ENCODE measurements at regions not wholly inside any gene's neighbourhood (a gene's known extent, or its start where the extent isn't known, plus 50 kb on each side); places are given as distances from the start of the nearest gene placed in this dataset.

DNA sequence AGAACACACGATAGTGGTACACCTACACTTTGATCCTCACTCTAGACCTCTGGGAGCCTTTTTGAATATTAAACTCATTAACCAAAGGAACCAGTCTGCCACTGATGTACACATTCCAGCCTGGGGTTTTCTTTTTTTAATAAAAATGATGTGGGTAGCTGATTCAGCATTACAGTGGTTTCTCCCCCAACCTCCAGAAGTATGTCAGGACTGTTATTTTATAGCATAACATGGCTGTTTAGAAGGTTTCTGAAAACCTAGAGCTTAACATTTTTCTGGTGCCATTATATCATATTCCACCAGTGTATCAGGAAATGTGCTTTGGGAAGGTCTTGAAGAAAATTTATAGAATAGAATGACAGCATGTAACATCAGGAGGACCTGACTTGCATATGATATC, 540.9 kb upstream of the WWC1 start:
- TF ChIP-seq, protein P1, sequence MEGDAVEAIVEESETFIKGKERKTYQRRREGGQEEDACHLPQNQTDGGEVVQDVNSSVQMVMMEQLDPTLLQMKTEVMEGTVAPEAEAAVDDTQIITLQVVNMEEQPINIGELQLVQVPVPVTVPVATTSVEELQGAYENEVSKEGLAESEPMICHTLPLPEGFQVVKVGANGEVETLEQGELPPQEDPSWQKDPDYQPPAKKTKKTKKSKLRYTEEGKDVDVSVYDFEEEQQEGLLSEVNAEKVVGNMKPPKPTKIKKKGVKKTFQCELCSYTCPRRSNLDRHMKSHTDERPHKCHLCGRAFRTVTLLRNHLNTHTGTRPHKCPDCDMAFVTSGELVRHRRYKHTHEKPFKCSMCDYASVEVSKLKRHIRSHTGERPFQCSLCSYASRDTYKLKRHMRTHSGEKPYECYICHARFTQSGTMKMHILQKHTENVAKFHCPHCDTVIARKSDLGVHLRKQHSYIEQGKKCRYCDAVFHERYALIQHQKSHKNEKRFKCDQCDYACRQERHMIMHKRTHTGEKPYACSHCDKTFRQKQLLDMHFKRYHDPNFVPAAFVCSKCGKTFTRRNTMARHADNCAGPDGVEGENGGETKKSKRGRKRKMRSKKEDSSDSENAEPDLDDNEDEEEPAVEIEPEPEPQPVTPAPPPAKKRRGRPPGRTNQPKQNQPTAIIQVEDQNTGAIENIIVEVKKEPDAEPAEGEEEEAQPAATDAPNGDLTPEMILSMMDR (IDR thresholded peaks at IDR 0.05) = no peak
- no peak for TF ChIP-seq POLR2A (IDR thresholded peaks at IDR 0.05)
- Histone ChIP-seq H3K27me3 (no peaks in the 10 kb centered on the region), H3K4me1 (no peaks in the 10 kb centered on the region), H3K36me3 (no peaks in the 10 kb centered on the region), H3K27ac (no peak overlapping the region), H3K4me3 (no peak overlapping the region), H3K9me3 (no peaks in the 10 kb centered on the region)
- intact Hi-C loops (cut with DNase I) = no loop called here
- WGBS (ENCODE audit: insufficient coverage, low coverage, low lambda C conversion rate, missing lambda C conversion rate) = 100% methylated on average over 1 of the region's 1 CpG
- DNase-seq (no peak), ATAC-seq (no peak)

DNA sequence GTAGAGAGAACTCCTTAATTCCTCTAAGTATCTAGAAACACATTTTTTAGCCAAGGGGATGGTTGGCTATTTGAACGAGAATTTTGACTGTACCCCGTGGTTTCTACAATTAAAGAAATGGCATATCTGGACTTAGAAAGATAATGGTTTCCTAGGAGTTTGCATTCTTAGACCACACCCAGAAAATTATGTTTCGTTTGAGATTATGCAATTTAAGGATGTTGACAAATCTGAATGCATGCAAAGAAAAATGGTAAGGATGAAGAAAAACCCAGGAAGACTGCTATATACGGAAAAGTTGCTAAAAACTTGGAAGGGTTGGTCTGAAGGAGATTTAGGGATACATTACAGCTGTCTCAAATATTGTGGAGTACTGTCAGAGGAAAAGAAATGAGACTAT, 538.5 kb upstream of the WWC1 start:
- H3K4me3 ChIP-seq = no peak overlapping the region
- 67% methylated on average over 4 of the region's 4 CpGs for WGBS (ENCODE audit: insufficient coverage, low coverage, low lambda C conversion rate, missing lambda C conversion rate)
- intact Hi-C loops (cut with DNase I) = no loop called here

DNA sequence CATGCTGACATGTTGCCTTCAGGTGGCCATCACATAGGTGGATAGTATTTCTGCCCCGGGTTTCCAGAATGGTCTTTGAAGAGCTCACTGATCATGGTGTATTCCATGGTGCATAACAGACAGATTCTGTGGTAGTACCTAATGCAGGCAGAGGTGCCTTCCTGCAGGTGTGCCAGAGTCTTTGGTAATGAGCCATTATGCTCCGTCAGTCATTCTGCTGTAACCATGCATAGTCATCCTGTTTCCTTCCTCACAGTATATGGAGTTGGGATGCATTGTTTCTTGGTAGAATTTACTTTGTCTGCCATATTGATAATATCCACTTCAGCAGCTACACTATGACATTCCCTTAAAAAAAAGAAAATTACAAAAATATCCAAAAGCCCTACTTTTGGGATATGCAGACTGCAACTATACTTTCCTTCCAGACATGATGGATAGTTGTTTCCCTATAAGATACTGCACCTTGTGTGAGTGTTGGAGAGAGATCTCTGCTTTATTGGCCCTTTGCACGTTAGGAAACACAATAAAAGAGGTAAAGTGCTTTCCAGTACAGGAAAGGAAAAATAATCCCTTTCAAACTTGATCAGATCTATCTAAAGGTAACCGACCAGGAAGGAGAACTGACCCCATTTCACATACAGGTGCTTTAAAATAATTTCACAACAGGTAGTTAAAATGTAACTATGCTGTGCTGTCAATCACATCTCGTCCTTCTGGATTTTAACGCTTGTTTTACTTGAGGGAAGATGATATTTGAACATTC, 537.5 kb upstream of the WWC1 start:
- Histone ChIP-seq H3K36me3 (no peaks in the 10 kb centered on the region), H3K9me3 (no peaks in the 10 kb centered on the region), H3K27ac (no peak overlapping the region), H3K4me3 (no peak overlapping the region), H3K4me1 (no peaks in the 10 kb centered on the region), H3K27me3 (no peaks in the 10 kb centered on the region)
- no peak for DNase-seq
- ATAC-seq = no peak
- no peak for TF ChIP-seq POLR2A (IDR thresholded peaks at IDR 0.05)
- TF ChIP-seq, protein P1 (IDR thresholded peaks at IDR 0.05) = no peak
- WGBS (ENCODE audit: insufficient coverage, low coverage, low lambda C conversion rate, missing lambda C conversion rate) = 50% methylated on average over 5 of the region's 6 CpGs
- intact Hi-C loops (cut with DNase I) = no loop called here

More for the DNA sequence above, 538.5 kb upstream of the WWC1 start:
- Histone ChIP-seq H3K36me3 (no peaks in the 10 kb centered on the region), H3K9me3 (no peaks in the 10 kb centered on the region), H3K27ac (no peak overlapping the region), H3K27me3 (no peaks in the 10 kb centered on the region), H3K4me1 (no peaks in the 10 kb centered on the region)
- ATAC-seq = no peak
- no peak for DNase-seq
- no peak for TF ChIP-seq POLR2A (IDR thresholded peaks at IDR 0.05)
- TF ChIP-seq, protein P1 (IDR thresholded peaks at IDR 0.05) = no peak

DNA sequence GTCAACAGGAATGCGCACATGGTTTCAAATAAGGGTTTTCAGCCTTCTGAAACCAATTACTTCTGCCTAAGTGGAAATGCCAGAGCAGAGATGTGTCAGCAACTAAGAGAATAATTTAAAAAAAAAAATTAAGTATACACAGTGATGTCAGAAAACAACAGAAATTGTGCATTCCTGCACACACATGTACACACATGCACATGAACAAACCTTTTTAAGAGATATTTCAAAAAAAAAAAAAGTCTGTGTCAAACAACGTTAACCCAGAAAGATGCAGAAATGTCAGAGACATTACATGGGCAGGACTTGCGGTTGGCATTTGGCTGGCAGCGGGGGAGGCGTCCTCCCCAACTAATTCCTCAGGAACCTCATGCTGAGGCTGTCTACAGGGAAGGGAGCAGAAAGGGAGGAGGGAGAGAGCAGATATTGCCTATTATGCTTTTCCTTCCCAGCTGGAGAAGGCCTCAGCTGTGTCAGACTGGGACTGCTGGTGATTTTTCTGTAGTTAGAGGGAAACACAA, 536.9 kb upstream of the WWC1 start:
- intact Hi-C loops (cut with DNase I) = no loop called here
- no peak for ATAC-seq
- TF ChIP-seq, protein P1 (IDR thresholded peaks at IDR 0.05) = no peak
- no peak for TF ChIP-seq POLR2A (IDR thresholded peaks at IDR 0.05)

More for the DNA sequence above, 536.9 kb upstream of the WWC1 start:
- Histone ChIP-seq H3K4me1 (no peaks in the 10 kb centered on the region), H3K36me3 (no peaks in the 10 kb centered on the region), H3K27ac (no peak overlapping the region), H3K27me3 (no peaks in the 10 kb centered on the region), H3K9me3 (no peaks in the 10 kb centered on the region), H3K4me3 (no peak overlapping the region)
- 80% methylated on average over 2 of the region's 5 CpGs for WGBS (ENCODE audit: insufficient coverage, low coverage, low lambda C conversion rate, missing lambda C conversion rate)
- no peak for DNase-seq
